Tibial artery (tissue), 4 donors: ENCODE measurements at regions not wholly inside any gene's neighbourhood (a gene's known extent, or its start where the extent isn't known, plus 50 kb on each side); places are given as distances from the start of the nearest gene placed in this dataset.

Source experiments
- DNase-seq, 2 donors: peaks; one replicate each; pipeline ENCODE4 v3.0.0-alpha.2; 2019
- H3K27ac ChIP-seq, 2 donors: fragments of 200-600 bp; sonication (generic) in 1 of 2; 1 replicate in 1 of 2; 2 replicates in 1 of 2; pipeline ENCODE4 v1.5.1; 2018 to 2019; ENCODE audit warnings: mild to moderate bottlenecking in 1 of 2
- H3K27me3 ChIP-seq, 2 donors: fragments of 200-600 bp; sonication (generic) in 1 of 2; one replicate each; pipeline versions ENCODE4 v1.5.1 to v1.6.0; 2016 to 2019
- H3K36me3 ChIP-seq, 3 donors: fragments of 200-600 bp; sonication (generic) in 2 of 3; one replicate each; pipeline ENCODE4 v1.5.1; 2016 to 2019; ENCODE audit warnings: mild to moderate bottlenecking in 2 of 3
- H3K4me1 ChIP-seq, 4 donors: fragments of 200-600 bp; sonication (generic) in 2 of 4; 1 replicate in 3 of 4; 2 replicates in 1 of 4; pipeline ENCODE4 v1.5.1; 2016 to 2019
- H3K4me3 ChIP-seq, 2 donors: fragments of 200-600 bp; sonication (generic) in 1 of 2; 1 replicate in 1 of 2; 2 replicates in 1 of 2; pipeline ENCODE4 v1.5.1; 2018 to 2019; ENCODE audit warnings: mild to moderate bottlenecking in 2 of 2
- H3K9me3 ChIP-seq, 3 donors: fragments of 200-600 bp; sonication (generic) in 1 of 3; one replicate each; pipeline ENCODE4 v1.5.1; 2016 to 2019
- intact Hi-C: fragments of 100-400 bp; cut with DNase I; formaldehyde crosslinking; loops from one replicate; pipeline ENCODE4 v1.15.0; 2023; ENCODE audit warnings: low total_unique reads
- TF ChIP-seq, protein P1 (sequence below), 2 experiments: fragments of 200-600 bp in 1 of 2; fragments of 450-650 bp in 1 of 2; IDR thresholded peaks; one replicate each; pipeline ENCODE4 v1.5.1; 2017 to 2019; ENCODE audit warnings: antibody characterized with exemption in 2 of 2, mild to moderate bottlenecking in 1 of 2, moderate library complexity in 1 of 2

- intact Hi-C loops = no loop called here
- Histone ChIP-seq H3K27me3 (no peaks in the 10 kb centered on the region), H3K9me3 (no peaks in the 10 kb centered on the region)
These were observed 459.8 kb downstream of the PABPC4L start for GRCh38 chr4:133741766-133742165.

DNA sequence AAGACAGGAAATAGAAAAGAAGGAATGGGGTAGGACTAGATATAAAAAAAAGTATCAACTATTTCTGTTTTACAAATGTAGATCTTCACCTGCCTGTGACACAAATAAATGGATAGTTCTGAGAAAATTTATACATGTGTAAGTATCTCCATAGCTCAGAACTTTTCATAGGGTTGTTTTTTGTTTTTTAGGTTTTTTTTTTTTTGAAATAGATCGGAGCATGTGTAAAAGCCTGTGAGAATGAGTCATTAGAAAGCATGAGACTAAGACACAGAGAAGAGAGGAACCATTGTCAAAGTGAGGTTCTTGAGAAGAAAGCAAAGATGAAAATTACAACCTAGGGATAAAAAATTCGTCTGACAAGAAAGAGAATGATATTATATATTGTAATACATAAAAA lies 481.6 kb downstream of the PABPC4L start:
- TF ChIP-seq, protein P1, sequence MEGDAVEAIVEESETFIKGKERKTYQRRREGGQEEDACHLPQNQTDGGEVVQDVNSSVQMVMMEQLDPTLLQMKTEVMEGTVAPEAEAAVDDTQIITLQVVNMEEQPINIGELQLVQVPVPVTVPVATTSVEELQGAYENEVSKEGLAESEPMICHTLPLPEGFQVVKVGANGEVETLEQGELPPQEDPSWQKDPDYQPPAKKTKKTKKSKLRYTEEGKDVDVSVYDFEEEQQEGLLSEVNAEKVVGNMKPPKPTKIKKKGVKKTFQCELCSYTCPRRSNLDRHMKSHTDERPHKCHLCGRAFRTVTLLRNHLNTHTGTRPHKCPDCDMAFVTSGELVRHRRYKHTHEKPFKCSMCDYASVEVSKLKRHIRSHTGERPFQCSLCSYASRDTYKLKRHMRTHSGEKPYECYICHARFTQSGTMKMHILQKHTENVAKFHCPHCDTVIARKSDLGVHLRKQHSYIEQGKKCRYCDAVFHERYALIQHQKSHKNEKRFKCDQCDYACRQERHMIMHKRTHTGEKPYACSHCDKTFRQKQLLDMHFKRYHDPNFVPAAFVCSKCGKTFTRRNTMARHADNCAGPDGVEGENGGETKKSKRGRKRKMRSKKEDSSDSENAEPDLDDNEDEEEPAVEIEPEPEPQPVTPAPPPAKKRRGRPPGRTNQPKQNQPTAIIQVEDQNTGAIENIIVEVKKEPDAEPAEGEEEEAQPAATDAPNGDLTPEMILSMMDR (IDR thresholded peaks at IDR 0.05) = no peak
- intact Hi-C loops = no loop called here
- Histone ChIP-seq H3K4me1 (peaks cover 0 to 11% (median 0%) of the 10 kb centered on the region in 4 donors), H3K27me3 (no peaks in the 10 kb centered on the region), H3K27ac (no peak overlapping the region), H3K36me3 (no peaks in the 10 kb centered on the region), H3K4me3 (no peak overlapping the region), H3K9me3 (no peaks in the 10 kb centered on the region)
- DNase-seq = no peak

More at GRCh38 chr4:133741766-133742165, 459.8 kb downstream of the PABPC4L start:
- DNase-seq = no peak
- Histone ChIP-seq H3K4me1 (no peaks in the 10 kb centered on the region), H3K27ac (no peak overlapping the region), H3K36me3 (no peaks in the 10 kb centered on the region), H3K4me3 (no peak overlapping the region)
- TF ChIP-seq, protein P1 (IDR thresholded peaks at IDR 0.05) = no peak

- Histone ChIP-seq H3K9me3 (no peaks in the 10 kb centered on the region), H3K27ac (no peak overlapping the region), H3K4me3 (no peak overlapping the region), H3K4me1 (peaks cover 0 to 11% (median 0%) of the 10 kb centered on the region in 4 donors), H3K27me3 (no peaks in the 10 kb centered on the region), H3K36me3 (no peaks in the 10 kb centered on the region)
- intact Hi-C loops = no loop called here
- DNase-seq = no peak
- TF ChIP-seq, protein P1 (IDR thresholded peaks at IDR 0.05) = no peak
These were observed 482.5 kb downstream of the PABPC4L start for GRCh38 chr4:133719098-133719497.

GRCh38 chr4:133714211-133714610 lies 487.4 kb downstream of the PABPC4L start:
- no peak for DNase-seq
- Histone ChIP-seq H3K27ac (no peak overlapping the region), H3K27me3 (no peaks in the 10 kb centered on the region), H3K4me1 (peaks cover 0 to 13% (median 0%) of the 10 kb centered on the region in 4 donors), H3K4me3 (no peak overlapping the region), H3K36me3 (no peaks in the 10 kb centered on the region), H3K9me3 (no peaks in the 10 kb centered on the region)
- intact Hi-C loops = no loop called here
- TF ChIP-seq, protein P1 (IDR thresholded peaks at IDR 0.05) = no peak

DNA sequence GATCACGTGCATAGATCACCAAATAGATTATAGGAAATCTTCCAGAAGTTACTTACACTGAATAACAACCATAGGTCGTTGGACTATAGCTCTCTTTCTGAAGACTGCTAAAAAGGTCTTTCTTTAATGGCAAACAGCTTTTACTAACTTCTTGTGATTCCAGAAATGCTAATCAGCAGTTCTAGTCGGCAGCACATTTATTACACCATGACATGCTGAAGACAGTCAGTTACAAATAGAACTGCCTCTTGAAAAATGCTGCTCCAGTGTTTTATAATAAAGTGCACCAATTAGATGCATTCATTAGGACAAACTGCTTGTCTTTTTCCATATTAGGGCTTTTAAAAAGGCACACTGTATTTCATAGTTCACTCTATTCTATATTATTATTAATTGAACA lies 488.2 kb downstream of the PABPC4L start:
- DNase-seq = no peak
- H3K36me3 ChIP-seq = no peaks in the 10 kb centered on the region
- no peak overlapping the region for H3K4me3 ChIP-seq
- no peaks in the 10 kb centered on the region for H3K9me3 ChIP-seq
- no peak overlapping the region for H3K27ac ChIP-seq
- H3K4me1 ChIP-seq = peaks cover 0 to 13% (median 0%) of the 10 kb centered on the region in 4 donors
- no peaks in the 10 kb centered on the region for H3K27me3 ChIP-seq
- TF ChIP-seq, protein P1 (IDR thresholded peaks at IDR 0.05) = no peak
- intact Hi-C loops = no loop called here

DNA sequence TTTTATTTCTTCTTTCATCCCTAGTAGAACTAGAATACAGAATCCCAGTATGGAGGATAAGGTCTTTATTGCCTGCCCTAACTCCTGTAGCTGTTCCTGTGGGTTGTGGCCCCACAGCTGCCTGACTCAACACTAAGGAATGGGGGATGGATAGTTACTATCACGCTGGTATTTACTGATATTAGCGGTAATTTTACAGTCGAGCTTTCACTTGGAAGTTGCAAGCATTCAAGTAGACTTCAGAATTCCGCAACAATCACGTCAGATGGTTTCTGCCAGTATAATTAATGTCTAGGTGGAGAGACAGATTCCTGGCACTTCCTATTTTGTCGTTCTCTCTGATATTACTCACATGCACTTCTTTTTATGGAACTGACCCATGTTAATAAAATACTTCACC lies 489.8 kb downstream of the PABPC4L start:
- Histone ChIP-seq H3K27ac (no peak overlapping the region), H3K36me3 (no peaks in the 10 kb centered on the region), H3K4me1 (peaks cover 0 to 13% (median 0%) of the 10 kb centered on the region in 4 donors), H3K9me3 (no peaks in the 10 kb centered on the region), H3K4me3 (peak overlapping the region in 1 of 2 donors; percentile 14), H3K27me3 (no peaks in the 10 kb centered on the region)
- DNase-seq = no peak
- intact Hi-C loops = no loop called here
- TF ChIP-seq, protein P1 (IDR thresholded peaks at IDR 0.05) = no peak
